OCI-LY7 (cell line): ENCODE measurements at regions not wholly inside any gene's neighbourhood (a gene's known extent, or its start where the extent isn't known, plus 50 kb on each side); places are given as distances from the start of the nearest gene placed in this dataset.

Experiments used
- EZH2phosphoT487 ChIP-seq: fragments of 200-600 bp; sonication (generic); IDR thresholded peaks from 2 replicates; pipeline ENCODE4 v1.6.1; 2018; ENCODE audit warnings: low read depth, borderline replicate concordance, mild to moderate bottlenecking, mixed run types, antibody characterized with exemption, low read length, moderate library complexity, mixed read lengths
- TF ChIP-seq, protein P1 (sequence below): fragments of 200-600 bp; sonication (generic); conservative IDR thresholded peaks from 2 replicates; pipeline ENCODE4 v1.5.1; 2014; ENCODE audit warnings: mild to moderate bottlenecking, antibody characterized with exemption, low read length, moderate library complexity, mixed read lengths

DNA sequence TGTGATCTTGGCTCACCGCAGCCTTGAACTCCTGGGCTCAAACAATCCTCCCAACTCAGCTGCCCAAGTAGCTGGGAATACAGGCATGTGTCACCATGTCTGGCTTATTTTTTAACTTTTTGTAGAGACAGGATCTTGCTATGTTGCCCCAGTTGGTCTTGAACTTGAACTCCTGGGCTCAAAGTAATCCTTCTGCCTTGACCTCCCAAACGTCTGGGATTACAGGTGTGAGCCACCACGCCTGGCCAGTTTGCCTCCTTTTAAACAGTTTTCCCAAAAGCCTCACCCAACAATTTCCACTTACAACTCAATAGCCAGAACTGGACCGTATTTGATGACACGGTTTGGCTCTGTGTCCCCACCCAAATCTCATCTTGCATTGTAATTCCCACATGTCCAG is 85.4 kb upstream of the FOXN2 start:
- TF ChIP-seq, protein P1, sequence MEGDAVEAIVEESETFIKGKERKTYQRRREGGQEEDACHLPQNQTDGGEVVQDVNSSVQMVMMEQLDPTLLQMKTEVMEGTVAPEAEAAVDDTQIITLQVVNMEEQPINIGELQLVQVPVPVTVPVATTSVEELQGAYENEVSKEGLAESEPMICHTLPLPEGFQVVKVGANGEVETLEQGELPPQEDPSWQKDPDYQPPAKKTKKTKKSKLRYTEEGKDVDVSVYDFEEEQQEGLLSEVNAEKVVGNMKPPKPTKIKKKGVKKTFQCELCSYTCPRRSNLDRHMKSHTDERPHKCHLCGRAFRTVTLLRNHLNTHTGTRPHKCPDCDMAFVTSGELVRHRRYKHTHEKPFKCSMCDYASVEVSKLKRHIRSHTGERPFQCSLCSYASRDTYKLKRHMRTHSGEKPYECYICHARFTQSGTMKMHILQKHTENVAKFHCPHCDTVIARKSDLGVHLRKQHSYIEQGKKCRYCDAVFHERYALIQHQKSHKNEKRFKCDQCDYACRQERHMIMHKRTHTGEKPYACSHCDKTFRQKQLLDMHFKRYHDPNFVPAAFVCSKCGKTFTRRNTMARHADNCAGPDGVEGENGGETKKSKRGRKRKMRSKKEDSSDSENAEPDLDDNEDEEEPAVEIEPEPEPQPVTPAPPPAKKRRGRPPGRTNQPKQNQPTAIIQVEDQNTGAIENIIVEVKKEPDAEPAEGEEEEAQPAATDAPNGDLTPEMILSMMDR = no peak
- TF ChIP-seq EZH2phosphoT487 = no peak
